ENCODE measurements at regions not wholly inside any gene's neighbourhood (a gene's known extent, or its start where the extent isn't known, plus 50 kb on each side); places are given as distances from the start of the nearest gene placed in this dataset.

GRCh38 chr5:61854531-61854930, 451.5 kb upstream of the KIF2A start:
- WGBS, 2 experiments (ENCODE audit: insufficient coverage in 2 of 2): 94 to 100% methylated on average over 1 to 2 of the region's 2 CpGs
- no peak overlapping the region for H3K4me3 ChIP-seq (ENCODE audit: extremely low read depth, insufficient read depth, low read length, poor library complexity, severe bottlenecking)
- H3K4me1 ChIP-seq (ENCODE audit: control insufficient read depth, insufficient read depth, low read length, poor library complexity, severe bottlenecking): no peaks in the 10 kb centered on the region
- no peak overlapping the region for H3K27ac ChIP-seq (ENCODE audit: low read depth, low read length, severe bottlenecking)
- no peaks in the 10 kb centered on the region for H3K36me3 ChIP-seq (ENCODE audit: control insufficient read depth, insufficient read depth, low read length)
- H3K9me3 ChIP-seq (ENCODE audit: control insufficient read depth, low read length): no peaks in the 10 kb centered on the region

GRCh38 chr5:61860978-61861377, 445.0 kb upstream of the KIF2A start:
- H3K9me3 ChIP-seq (ENCODE audit: control insufficient read depth, low read length): no peaks in the 10 kb centered on the region
- no peak overlapping the region for H3K27ac ChIP-seq (ENCODE audit: low read depth, low read length, severe bottlenecking)
- WGBS, 2 experiments (ENCODE audit: insufficient coverage in 2 of 2): 42 to 67% methylated on average over 1 of the region's 1 CpG
- no peaks in the 10 kb centered on the region for H3K36me3 ChIP-seq (ENCODE audit: control insufficient read depth, insufficient read depth, low read length)
- H3K4me1 ChIP-seq (ENCODE audit: control insufficient read depth, insufficient read depth, low read length, poor library complexity, severe bottlenecking): no peaks in the 10 kb centered on the region
- no peak overlapping the region for H3K4me3 ChIP-seq (ENCODE audit: extremely low read depth, insufficient read depth, low read length, poor library complexity, severe bottlenecking)

DNA sequence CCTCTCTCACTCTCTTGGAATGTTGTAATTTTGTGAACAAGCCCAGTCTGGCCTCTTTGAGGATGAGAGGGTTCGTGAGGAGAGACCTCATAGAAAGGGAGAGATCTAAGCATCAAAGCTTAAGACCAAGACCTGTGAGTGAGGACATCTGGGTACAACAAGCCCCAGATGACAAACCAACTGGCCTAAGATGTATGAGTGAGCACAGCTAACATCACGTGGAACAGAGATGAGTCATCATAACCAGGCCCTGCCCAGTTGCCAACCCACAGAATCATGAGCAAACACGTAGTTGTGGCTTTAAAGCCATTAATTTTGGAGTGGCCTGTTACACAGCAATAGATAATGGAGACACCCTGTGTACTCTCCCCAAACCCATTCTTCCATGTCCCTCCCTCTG, 439.1 kb upstream of the KIF2A start:
- Histone ChIP-seq H3K27ac (ENCODE audit: low read depth, low read length, severe bottlenecking) (no peak overlapping the region), H3K36me3 (ENCODE audit: control insufficient read depth, insufficient read depth, low read length) (no peaks in the 10 kb centered on the region), H3K9me3 (ENCODE audit: control insufficient read depth, low read length) (peaks cover 13% of the 10 kb centered on the region), H3K4me3 (ENCODE audit: extremely low read depth, insufficient read depth, low read length, poor library complexity, severe bottlenecking) (no peak overlapping the region), H3K4me1 (ENCODE audit: control insufficient read depth, insufficient read depth, low read length, poor library complexity, severe bottlenecking) (no peaks in the 10 kb centered on the region)
- 78 to 81% methylated on average over 2 to 3 of the region's 3 CpGs for WGBS, 2 experiments (ENCODE audit: insufficient coverage in 2 of 2)

- 86 to 100% methylated on average over 1 of the region's 2 CpGs for WGBS, 2 experiments (ENCODE audit: insufficient coverage in 2 of 2)
- H3K9me3 ChIP-seq (ENCODE audit: control insufficient read depth, low read length): peaks cover 23% of the 10 kb centered on the region
Measured at GRCh38 chr5:61869333-61869732, 436.7 kb upstream of the KIF2A start.

DNA sequence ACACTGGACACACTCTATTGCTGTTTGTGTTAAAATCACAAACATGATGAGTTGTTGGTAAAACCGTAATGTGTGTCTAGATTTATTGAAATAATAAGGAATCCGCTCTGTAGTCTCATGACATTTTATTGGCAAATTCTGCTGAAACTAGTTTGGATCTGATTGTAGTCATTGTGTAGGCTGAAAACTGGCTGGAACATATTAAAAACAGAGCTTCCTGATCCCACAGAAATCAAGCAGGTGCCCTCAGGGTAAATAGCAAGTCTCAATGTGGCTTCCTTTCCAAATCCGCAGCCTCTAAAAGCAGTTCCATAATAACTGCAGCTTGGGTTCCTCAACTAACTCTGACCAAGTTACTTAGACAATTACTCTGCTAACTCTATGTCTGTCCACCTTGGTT, 427.5 kb upstream of the KIF2A start:
- H3K4me3 ChIP-seq (ENCODE audit: extremely low read depth, insufficient read depth, low read length, poor library complexity, severe bottlenecking): no peak overlapping the region
- H3K27ac ChIP-seq (ENCODE audit: low read depth, low read length, severe bottlenecking): no peak overlapping the region
- WGBS, 2 experiments (ENCODE audit: insufficient coverage in 2 of 2): 79 to 92% methylated on average over 1 to 3 of the region's 3 CpGs
- H3K4me1 ChIP-seq (ENCODE audit: control insufficient read depth, insufficient read depth, low read length, poor library complexity, severe bottlenecking): peaks cover 6% of the 10 kb centered on the region
- H3K36me3 ChIP-seq (ENCODE audit: control insufficient read depth, insufficient read depth, low read length): no peaks in the 10 kb centered on the region
- H3K9me3 ChIP-seq (ENCODE audit: control insufficient read depth, low read length): peaks cover under 1% of the 10 kb centered on the region

More at GRCh38 chr5:61869333-61869732, 436.7 kb upstream of the KIF2A start:
- H3K4me1 ChIP-seq (ENCODE audit: control insufficient read depth, insufficient read depth, low read length, poor library complexity, severe bottlenecking): no peaks in the 10 kb centered on the region
- no peak overlapping the region for H3K4me3 ChIP-seq (ENCODE audit: extremely low read depth, insufficient read depth, low read length, poor library complexity, severe bottlenecking)
- no peaks in the 10 kb centered on the region for H3K36me3 ChIP-seq (ENCODE audit: control insufficient read depth, insufficient read depth, low read length)
- H3K27ac ChIP-seq (ENCODE audit: low read depth, low read length, severe bottlenecking): no peak overlapping the region

- H3K4me3 ChIP-seq (ENCODE audit: extremely low read depth, insufficient read depth, low read length, poor library complexity, severe bottlenecking): no peak overlapping the region
- no peak overlapping the region for H3K27ac ChIP-seq (ENCODE audit: low read depth, low read length, severe bottlenecking)
- H3K4me1 ChIP-seq (ENCODE audit: control insufficient read depth, insufficient read depth, low read length, poor library complexity, severe bottlenecking): peaks cover 6% of the 10 kb centered on the region
- no peaks in the 10 kb centered on the region for H3K9me3 ChIP-seq (ENCODE audit: control insufficient read depth, low read length)
- WGBS, 2 experiments (ENCODE audit: insufficient coverage in 2 of 2): 53 to 100% methylated on average over 1 to 4 of the region's 6 CpGs
- H3K36me3 ChIP-seq (ENCODE audit: control insufficient read depth, insufficient read depth, low read length): no peaks in the 10 kb centered on the region
Measured at GRCh38 chr5:61881821-61882487, 424.1 kb upstream of the KIF2A start.

GRCh38 chr5:61882901-61883500, 423.0 kb upstream of the KIF2A start:
- 98 to 100% methylated on average over 3 to 4 of the region's 9 CpGs for WGBS, 2 experiments (ENCODE audit: insufficient coverage in 2 of 2)
- Histone ChIP-seq H3K9me3 (ENCODE audit: control insufficient read depth, low read length) (no peaks in the 10 kb centered on the region), H3K27ac (ENCODE audit: low read depth, low read length, severe bottlenecking) (no peak overlapping the region), H3K36me3 (ENCODE audit: control insufficient read depth, insufficient read depth, low read length) (no peaks in the 10 kb centered on the region), H3K4me1 (ENCODE audit: control insufficient read depth, insufficient read depth, low read length, poor library complexity, severe bottlenecking) (peaks cover 6% of the 10 kb centered on the region), H3K4me3 (ENCODE audit: extremely low read depth, insufficient read depth, low read length, poor library complexity, severe bottlenecking) (no peak overlapping the region)

- H3K27ac ChIP-seq (ENCODE audit: low read depth, low read length, severe bottlenecking): no peak overlapping the region
- 88 to 90% methylated on average over 6 to 7 of the region's 7 CpGs for WGBS, 2 experiments (ENCODE audit: insufficient coverage in 2 of 2)
- no peaks in the 10 kb centered on the region for H3K9me3 ChIP-seq (ENCODE audit: control insufficient read depth, low read length)
- no peaks in the 10 kb centered on the region for H3K36me3 ChIP-seq (ENCODE audit: control insufficient read depth, insufficient read depth, low read length)
- H3K4me1 ChIP-seq (ENCODE audit: control insufficient read depth, insufficient read depth, low read length, poor library complexity, severe bottlenecking): peaks cover 6% of the 10 kb centered on the region
- H3K4me3 ChIP-seq (ENCODE audit: extremely low read depth, insufficient read depth, low read length, poor library complexity, severe bottlenecking): no peak overlapping the region
Measured at GRCh38 chr5:61884252-61884855, 421.7 kb upstream of the KIF2A start.

GRCh38 chr5:61886214-61886613, 419.8 kb upstream of the KIF2A start:
- no peaks in the 10 kb centered on the region for H3K9me3 ChIP-seq (ENCODE audit: control insufficient read depth, low read length)
- H3K36me3 ChIP-seq (ENCODE audit: control insufficient read depth, insufficient read depth, low read length): no peaks in the 10 kb centered on the region
- no peak overlapping the region for H3K27ac ChIP-seq (ENCODE audit: low read depth, low read length, severe bottlenecking)
- no peak overlapping the region for H3K4me3 ChIP-seq (ENCODE audit: extremely low read depth, insufficient read depth, low read length, poor library complexity, severe bottlenecking)
- peaks cover 6% of the 10 kb centered on the region for H3K4me1 ChIP-seq (ENCODE audit: control insufficient read depth, insufficient read depth, low read length, poor library complexity, severe bottlenecking)

DNA sequence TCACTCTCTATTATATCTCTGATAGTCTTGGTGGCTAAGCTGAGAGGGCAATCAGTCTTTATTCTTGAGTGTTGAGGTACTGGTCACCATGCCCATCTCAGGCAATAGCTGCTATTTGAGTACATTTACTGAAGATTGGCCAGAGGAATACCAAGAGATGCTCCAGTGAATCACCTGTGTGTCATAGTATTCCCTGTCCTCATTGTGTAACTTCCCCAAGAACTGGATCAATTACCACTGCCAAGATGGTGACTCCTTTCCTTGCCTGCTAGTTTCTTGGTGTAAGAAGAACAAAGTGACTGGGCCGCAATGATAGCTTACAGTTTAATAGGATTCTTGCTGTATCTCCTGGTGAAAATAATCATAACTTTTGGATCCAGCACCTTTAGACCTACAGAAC, 418.7 kb upstream of the KIF2A start:
- H3K4me3 ChIP-seq (ENCODE audit: extremely low read depth, insufficient read depth, low read length, poor library complexity, severe bottlenecking): no peak overlapping the region
- no CpG with 5 or more reads among the region's 1 CpG for WGBS, 2 experiments (ENCODE audit: insufficient coverage in 2 of 2)
- no peak overlapping the region for H3K27ac ChIP-seq (ENCODE audit: low read depth, low read length, severe bottlenecking)
- no peaks in the 10 kb centered on the region for H3K36me3 ChIP-seq (ENCODE audit: control insufficient read depth, insufficient read depth, low read length)
- H3K4me1 ChIP-seq (ENCODE audit: control insufficient read depth, insufficient read depth, low read length, poor library complexity, severe bottlenecking): no peaks in the 10 kb centered on the region
- H3K9me3 ChIP-seq (ENCODE audit: control insufficient read depth, low read length): no peaks in the 10 kb centered on the region

DNA sequence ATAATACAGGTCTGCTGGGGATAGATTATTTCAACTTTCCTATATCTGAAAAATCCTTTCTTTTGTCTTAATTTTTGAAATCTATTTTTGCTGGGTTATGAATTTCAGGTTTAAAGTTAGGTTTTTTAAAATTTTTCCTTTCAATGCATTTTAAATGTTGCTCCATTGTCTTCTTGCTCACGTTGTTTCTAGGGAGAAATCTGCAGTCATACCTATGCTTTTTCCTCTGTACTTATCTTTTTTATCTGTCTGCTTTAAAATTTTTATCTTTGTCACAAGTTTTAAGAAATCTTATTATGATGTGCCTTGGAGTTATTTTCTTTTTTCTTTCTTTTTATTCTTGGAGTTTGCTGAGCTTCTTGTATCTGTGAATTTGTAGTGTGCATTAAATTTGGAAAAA, 412.0 kb upstream of the KIF2A start:
- no CpG with 5 or more reads among the region's 1 CpG for WGBS, 2 experiments (ENCODE audit: insufficient coverage in 2 of 2)

More for the DNA sequence above, 412.0 kb upstream of the KIF2A start:
- H3K9me3 ChIP-seq (ENCODE audit: control insufficient read depth, low read length): peaks cover 7% of the 10 kb centered on the region
- no peak overlapping the region for H3K4me3 ChIP-seq (ENCODE audit: extremely low read depth, insufficient read depth, low read length, poor library complexity, severe bottlenecking)
- H3K4me1 ChIP-seq (ENCODE audit: control insufficient read depth, insufficient read depth, low read length, poor library complexity, severe bottlenecking): no peaks in the 10 kb centered on the region
- H3K27ac ChIP-seq (ENCODE audit: low read depth, low read length, severe bottlenecking): no peak overlapping the region
- no peaks in the 10 kb centered on the region for H3K36me3 ChIP-seq (ENCODE audit: control insufficient read depth, insufficient read depth, low read length)

Measured in mesodermal cell (in vitro differentiated cells).